ENCODE measurements at regions not wholly inside any gene's neighbourhood (a gene's known extent, or its start where the extent isn't known, plus 50 kb on each side); places are given as distances from the start of the nearest gene placed in this dataset.

- Mint-ChIP-seq H3K9me3 (peaks cover 4 to 9% of the 10 kb centered on the region in 2 donors), H3K4me3 (no peak overlapping the region), H3K4me1 (no peaks in the 10 kb centered on the region), H3K27me3 (ENCODE audit: low read depth in 2 of 2) (no peaks in the 10 kb centered on the region), H3K36me3 (no peaks in the 10 kb centered on the region), H3K27ac (no peak overlapping the region)
- TF ChIP-seq, protein P1, sequence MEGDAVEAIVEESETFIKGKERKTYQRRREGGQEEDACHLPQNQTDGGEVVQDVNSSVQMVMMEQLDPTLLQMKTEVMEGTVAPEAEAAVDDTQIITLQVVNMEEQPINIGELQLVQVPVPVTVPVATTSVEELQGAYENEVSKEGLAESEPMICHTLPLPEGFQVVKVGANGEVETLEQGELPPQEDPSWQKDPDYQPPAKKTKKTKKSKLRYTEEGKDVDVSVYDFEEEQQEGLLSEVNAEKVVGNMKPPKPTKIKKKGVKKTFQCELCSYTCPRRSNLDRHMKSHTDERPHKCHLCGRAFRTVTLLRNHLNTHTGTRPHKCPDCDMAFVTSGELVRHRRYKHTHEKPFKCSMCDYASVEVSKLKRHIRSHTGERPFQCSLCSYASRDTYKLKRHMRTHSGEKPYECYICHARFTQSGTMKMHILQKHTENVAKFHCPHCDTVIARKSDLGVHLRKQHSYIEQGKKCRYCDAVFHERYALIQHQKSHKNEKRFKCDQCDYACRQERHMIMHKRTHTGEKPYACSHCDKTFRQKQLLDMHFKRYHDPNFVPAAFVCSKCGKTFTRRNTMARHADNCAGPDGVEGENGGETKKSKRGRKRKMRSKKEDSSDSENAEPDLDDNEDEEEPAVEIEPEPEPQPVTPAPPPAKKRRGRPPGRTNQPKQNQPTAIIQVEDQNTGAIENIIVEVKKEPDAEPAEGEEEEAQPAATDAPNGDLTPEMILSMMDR (IDR thresholded peaks at IDR 0.05): no peak
- H3K36me3 ChIP-seq (ENCODE audit: control insufficient read depth, insufficient read depth, low read length): no peaks in the 10 kb centered on the region
- no peaks in the 10 kb centered on the region for H3K9me3 ChIP-seq (ENCODE audit: control insufficient read depth, insufficient read depth, low read length)
- H3K27me3 ChIP-seq (ENCODE audit: control insufficient read depth, insufficient read depth, low read length): no peaks in the 10 kb centered on the region
- no peak overlapping the region for H3K27ac ChIP-seq (ENCODE audit: low read length)
- DNase-seq (no peak), ATAC-seq (no peak)
- intact Hi-C loops (cut with micrococcal nuclease): no loop called here
- WGBS (ENCODE audit: insufficient coverage): 84% methylated on average over 2 of the region's 3 CpGs
- H3K4me3 ChIP-seq (ENCODE audit: low read length): no peak overlapping the region
- no peaks in the 10 kb centered on the region for H3K4me1 ChIP-seq (ENCODE audit: control insufficient read depth, insufficient read depth, low read length)
Measured at GRCh38 chr3:95715128-95715527, 1099.3 kb upstream of the EPHA6 start.

DNA sequence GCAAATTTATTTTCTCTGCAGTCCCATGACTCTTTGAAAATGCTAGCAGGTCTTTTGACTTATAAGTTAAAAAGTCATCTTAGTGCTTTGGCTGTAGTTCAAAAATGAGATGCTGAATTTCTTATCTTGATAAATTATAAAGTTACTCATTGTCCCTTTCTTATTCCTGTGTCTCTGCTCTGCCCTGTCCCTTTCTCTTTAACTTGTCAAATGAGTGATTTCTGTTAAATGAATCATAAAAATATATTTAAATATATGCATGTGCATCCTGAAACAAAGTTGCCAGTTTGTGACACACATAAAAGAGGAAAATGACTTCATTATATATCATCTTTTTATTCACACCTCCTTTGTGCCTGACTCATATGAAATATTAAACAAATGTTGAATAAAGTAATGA, 1097.3 kb upstream of the EPHA6 start:
- Mint-ChIP-seq H3K36me3 (no peaks in the 10 kb centered on the region), H3K4me3 (no peak overlapping the region), H3K27me3 (ENCODE audit: low read depth in 2 of 2) (no peaks in the 10 kb centered on the region), H3K4me1 (no peaks in the 10 kb centered on the region), H3K9me3 (peaks cover 4 to 5% of the 10 kb centered on the region in 2 donors), H3K27ac (no peak overlapping the region)
- Histone ChIP-seq H3K4me3 (ENCODE audit: low read length) (no peak overlapping the region), H3K36me3 (ENCODE audit: control insufficient read depth, insufficient read depth, low read length) (no peaks in the 10 kb centered on the region), H3K27me3 (ENCODE audit: control insufficient read depth, insufficient read depth, low read length) (no peaks in the 10 kb centered on the region), H3K27ac (ENCODE audit: low read length) (no peak overlapping the region), H3K4me1 (ENCODE audit: control insufficient read depth, insufficient read depth, low read length) (no peaks in the 10 kb centered on the region), H3K9me3 (ENCODE audit: control insufficient read depth, insufficient read depth, low read length) (no peaks in the 10 kb centered on the region)
- no peak for ATAC-seq
- TF ChIP-seq, protein P1 (IDR thresholded peaks at IDR 0.05): no peak
- no peak for DNase-seq
- intact Hi-C loops (cut with micrococcal nuclease): no loop called here

DNA sequence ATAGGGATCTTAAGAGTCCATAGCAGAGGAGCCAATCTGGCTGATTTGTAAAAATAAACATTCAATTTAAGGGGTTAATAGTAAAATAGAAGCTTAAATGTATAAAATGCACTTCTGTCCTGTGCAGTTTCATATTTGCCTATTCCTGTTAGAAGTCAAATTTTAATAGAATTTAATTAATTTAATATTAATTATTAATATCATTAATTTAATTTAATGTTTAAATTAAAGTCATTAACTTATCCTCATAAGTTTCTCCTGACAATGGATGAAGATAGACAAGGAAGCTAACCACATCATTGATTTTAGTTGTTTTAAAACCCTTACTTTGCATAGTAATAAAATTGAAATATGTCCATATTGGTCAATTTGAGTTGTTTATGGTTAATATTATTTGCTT, 1096.2 kb upstream of the EPHA6 start:
- H3K27me3 Mint-ChIP-seq (ENCODE audit: low read depth in 2 of 2): no peaks in the 10 kb centered on the region
- no peak overlapping the region for H3K4me3 Mint-ChIP-seq
- intact Hi-C loops (cut with micrococcal nuclease): no loop called here

GRCh38 chr3:95719481-95719880, 1094.9 kb upstream of the EPHA6 start:
- TF ChIP-seq, protein P1 (IDR thresholded peaks at IDR 0.05): no peak
- Histone ChIP-seq H3K36me3 (ENCODE audit: control insufficient read depth, insufficient read depth, low read length) (no peaks in the 10 kb centered on the region), H3K27ac (ENCODE audit: low read length) (no peak overlapping the region), H3K9me3 (ENCODE audit: control insufficient read depth, insufficient read depth, low read length) (no peaks in the 10 kb centered on the region), H3K4me3 (ENCODE audit: low read length) (no peak overlapping the region), H3K4me1 (ENCODE audit: control insufficient read depth, insufficient read depth, low read length) (no peaks in the 10 kb centered on the region), H3K27me3 (ENCODE audit: control insufficient read depth, insufficient read depth, low read length) (no peaks in the 10 kb centered on the region)
- 100% methylated on average over 1 of the region's 4 CpGs for WGBS (ENCODE audit: insufficient coverage)
- no peak for DNase-seq
- intact Hi-C loops (cut with micrococcal nuclease): no loop called here
- ATAC-seq: no peak
- Mint-ChIP-seq H3K27ac (no peak overlapping the region), H3K27me3 (ENCODE audit: low read depth in 2 of 2) (no peaks in the 10 kb centered on the region), H3K9me3 (peaks cover 4 to 7% of the 10 kb centered on the region in 2 donors), H3K36me3 (no peaks in the 10 kb centered on the region), H3K4me1 (no peaks in the 10 kb centered on the region), H3K4me3 (no peak overlapping the region)

More for the DNA sequence above, 1096.2 kb upstream of the EPHA6 start:
- no peak for DNase-seq
- H3K27me3 ChIP-seq (ENCODE audit: control insufficient read depth, insufficient read depth, low read length): no peaks in the 10 kb centered on the region
- TF ChIP-seq, protein P1 (IDR thresholded peaks at IDR 0.05): no peak
- no peak overlapping the region for H3K27ac Mint-ChIP-seq
- no peaks in the 10 kb centered on the region for H3K9me3 ChIP-seq (ENCODE audit: control insufficient read depth, insufficient read depth, low read length)
- ATAC-seq: no peak
- H3K36me3 ChIP-seq (ENCODE audit: control insufficient read depth, insufficient read depth, low read length): no peaks in the 10 kb centered on the region
- H3K27ac ChIP-seq (ENCODE audit: low read length): no peak overlapping the region
- no peaks in the 10 kb centered on the region for H3K4me1 Mint-ChIP-seq
- no peaks in the 10 kb centered on the region for H3K4me1 ChIP-seq (ENCODE audit: control insufficient read depth, insufficient read depth, low read length)
- H3K36me3 Mint-ChIP-seq: no peaks in the 10 kb centered on the region
- peaks cover 4 to 5% of the 10 kb centered on the region in 2 donors for H3K9me3 Mint-ChIP-seq
- H3K4me3 ChIP-seq (ENCODE audit: low read length): no peak overlapping the region

Measured in natural killer cell (primary cell).